NT2/D1 (cell line): ENCODE measurements at regions not wholly inside any gene's neighbourhood (a gene's known extent, or its start where the extent isn't known, plus 50 kb on each side); places are given as distances from the start of the nearest gene placed in this dataset.

Experiments
- DNase-seq: peaks from one replicate; pipeline ENCODE4 v3.0.0-alpha.2; 2011; ENCODE audit warnings: low read depth, low spot score
- H3K27me3 ChIP-seq: 2 replicates; pipeline ENCODE4 v1.6.0; 2011; ENCODE audit warnings: mild to moderate bottlenecking; ENCODE audit not compliant: insufficient read length, insufficient read depth
- H3K36me3 ChIP-seq: 2 replicates; pipeline ENCODE4 v1.6.1; 2011; ENCODE audit warnings: mild to moderate bottlenecking, low read length, mixed read lengths; ENCODE audit not compliant: insufficient read depth, insufficient read length
- H3K4me1 ChIP-seq: 2 replicates; pipeline ENCODE4 v1.5.1; 2011; ENCODE audit not compliant: insufficient read depth, insufficient read length
- H3K4me3 ChIP-seq: 2 replicates; pipeline ENCODE4 v1.5.1; 2011; ENCODE audit warnings: low read depth; ENCODE audit not compliant: insufficient read length
- H3K9ac ChIP-seq: 2 replicates; pipeline ENCODE4 v1.6.0; 2011; ENCODE audit warnings: low read depth; ENCODE audit not compliant: insufficient read length
- H3K9me3 ChIP-seq: 2 replicates; pipeline ENCODE4 v1.5.1; 2011; ENCODE audit warnings: mild to moderate bottlenecking, low read length; ENCODE audit not compliant: insufficient read depth
- SUZ12 ChIP-seq: IDR thresholded peaks from 2 replicates; pipeline ENCODE4 v1.6.1; 2011; ENCODE audit not compliant: insufficient read length, insufficient read depth; ENCODE audit errors: extremely low read depth
- YY1 ChIP-seq: IDR thresholded peaks from 2 replicates; pipeline ENCODE4 v1.6.1; 2011; ENCODE audit not compliant: insufficient read length, insufficient read depth
- ZNF274 ChIP-seq: IDR thresholded peaks from 2 replicates; pipeline ENCODE4 v1.6.1; 2011; ENCODE audit warnings: mild to moderate bottlenecking, low read depth, low read length

DNA sequence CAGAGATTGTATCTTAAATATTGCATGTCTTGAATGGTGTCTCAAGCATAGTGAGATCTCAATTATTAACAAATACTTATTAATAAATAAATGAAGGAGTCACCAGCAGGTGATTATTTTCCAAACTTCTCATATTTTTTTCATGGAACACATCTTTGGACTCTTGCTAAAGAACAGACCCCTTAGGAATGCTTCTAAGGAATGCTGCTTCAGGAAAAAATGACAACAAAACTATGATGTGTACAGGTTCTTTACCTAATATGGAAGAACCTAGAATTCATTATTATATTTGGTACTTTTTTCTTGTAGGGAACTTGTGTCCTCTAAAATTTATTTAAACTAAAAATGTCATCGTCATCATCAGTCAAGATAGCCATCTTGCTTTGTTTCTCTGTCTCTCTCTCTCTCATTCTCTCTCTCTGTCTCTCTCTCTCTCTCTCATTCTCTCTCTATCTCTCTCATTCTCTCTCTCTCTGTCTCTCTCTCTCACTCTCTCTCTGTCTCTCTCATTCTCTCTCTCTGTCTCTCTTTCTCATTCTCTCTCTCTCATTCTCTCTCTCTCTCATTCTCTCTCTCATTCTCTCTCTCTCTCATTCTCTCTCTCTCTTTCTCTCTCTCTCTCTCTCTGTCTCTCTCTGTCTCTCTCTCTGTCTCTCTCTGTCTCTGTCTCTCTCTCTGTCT is 63.0 kb upstream of the ETS2 start:
- Histone ChIP-seq H3K27me3 (no peaks in the 10 kb centered on the region), H3K4me3 (no peak overlapping the region), H3K36me3 (no peaks in the 10 kb centered on the region), H3K9me3 (peaks cover 12% of the 10 kb centered on the region; the same call in 1 of the 2 replicates), H3K4me1 (no peaks in the 10 kb centered on the region), H3K9ac (no peak overlapping the region)
- DNase-seq = no peak
- TF ChIP-seq SUZ12 (no peak), YY1 (no peak), ZNF274 (no peak)

DNA sequence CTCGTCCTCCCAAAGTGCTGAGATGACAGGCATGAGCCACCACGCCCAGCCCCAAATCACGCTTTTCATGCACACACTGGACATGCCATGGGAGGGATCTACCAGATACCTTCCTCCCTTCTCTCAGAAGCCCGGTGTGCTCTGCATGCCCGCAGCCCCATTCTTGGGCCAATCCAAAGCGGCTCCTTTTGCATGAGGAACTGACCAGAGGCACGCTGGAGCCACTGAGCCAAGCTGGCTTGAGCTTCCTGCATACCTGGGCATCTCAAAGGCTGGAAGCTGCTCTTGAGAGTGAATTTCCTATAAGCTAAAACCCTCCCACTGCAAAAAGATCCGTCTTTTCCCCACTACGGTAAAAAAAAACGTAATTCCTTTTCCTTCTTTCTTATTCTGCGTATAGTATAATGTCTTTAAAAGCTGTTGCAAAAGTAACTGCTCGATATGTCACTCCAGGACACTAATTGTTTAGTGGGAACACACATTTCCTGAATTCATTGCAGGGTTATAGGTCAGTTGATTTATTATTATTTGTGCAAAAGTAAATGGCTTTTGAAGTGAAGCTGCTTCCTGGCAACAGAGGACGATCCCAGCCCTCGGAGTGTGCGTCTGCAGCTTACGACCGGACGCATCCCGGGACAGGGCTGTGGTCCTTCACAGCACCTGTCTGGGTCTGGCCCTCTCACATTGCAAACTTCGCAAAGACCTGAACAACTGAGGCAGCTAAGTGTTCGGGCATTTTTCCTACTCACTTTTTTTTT is 61.8 kb upstream of the ETS2 start:
- Histone ChIP-seq H3K27me3 (no peaks in the 10 kb centered on the region), H3K36me3 (no peaks in the 10 kb centered on the region), H3K9ac (no peak overlapping the region), H3K4me1 (no peaks in the 10 kb centered on the region), H3K4me3 (no peak overlapping the region), H3K9me3 (peaks cover 12% of the 10 kb centered on the region; the same call in 1 of the 2 replicates)
- TF ChIP-seq ZNF274 = no peak
- DNase-seq = no peak

DNA sequence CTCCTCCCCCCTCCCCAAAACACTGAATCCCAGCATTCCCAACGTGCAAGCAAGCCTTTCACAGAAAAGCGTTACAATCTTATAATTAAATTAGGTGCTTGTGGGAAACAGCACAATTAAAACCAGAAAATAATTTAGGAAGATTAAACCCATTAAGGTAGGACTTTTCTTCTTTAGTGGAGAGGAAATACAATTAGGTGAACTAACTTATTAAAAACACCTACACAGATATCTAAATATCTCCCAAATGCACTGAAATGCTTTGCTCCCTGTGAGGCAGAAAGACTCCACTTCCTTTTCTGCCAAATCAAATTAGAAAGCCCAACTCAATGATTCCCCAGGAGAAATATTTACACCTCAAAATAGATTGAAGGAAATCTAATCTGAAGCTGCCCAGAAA is 60.9 kb upstream of the ETS2 start:
- Histone ChIP-seq H3K27me3 (no peaks in the 10 kb centered on the region), H3K36me3 (no peaks in the 10 kb centered on the region), H3K9ac (no peak overlapping the region), H3K4me3 (no peak overlapping the region), H3K4me1 (peaks cover 3% of the 10 kb centered on the region), H3K9me3 (peaks cover 12% of the 10 kb centered on the region; the same call in 1 of the 2 replicates)
- no peak for TF ChIP-seq SUZ12
- no peak for TF ChIP-seq YY1
- TF ChIP-seq ZNF274 = no peak
- no peak for DNase-seq

DNA sequence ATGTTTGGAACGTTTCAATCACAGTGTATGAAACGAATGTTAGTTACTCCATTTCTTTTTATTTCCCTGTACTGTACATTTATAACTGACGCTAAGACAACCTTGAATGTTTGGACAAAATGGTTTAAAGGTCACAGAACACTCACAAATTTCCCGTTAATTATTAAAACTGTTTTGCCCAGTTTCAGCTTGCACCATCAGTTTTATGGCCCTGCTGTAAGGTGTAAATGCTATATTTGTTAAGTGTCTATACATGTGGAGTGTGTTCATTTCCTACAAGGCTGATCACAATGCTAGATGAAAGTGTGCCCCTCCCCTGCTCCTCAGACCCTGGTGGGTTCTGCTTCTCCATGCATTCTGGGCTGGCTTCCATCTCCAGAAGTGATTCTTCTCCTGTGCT is 57.9 kb upstream of the ETS2 start:
- TF ChIP-seq ZNF274 = no peak
- H3K36me3 ChIP-seq = no peaks in the 10 kb centered on the region
- H3K27me3 ChIP-seq = no peaks in the 10 kb centered on the region

DNA sequence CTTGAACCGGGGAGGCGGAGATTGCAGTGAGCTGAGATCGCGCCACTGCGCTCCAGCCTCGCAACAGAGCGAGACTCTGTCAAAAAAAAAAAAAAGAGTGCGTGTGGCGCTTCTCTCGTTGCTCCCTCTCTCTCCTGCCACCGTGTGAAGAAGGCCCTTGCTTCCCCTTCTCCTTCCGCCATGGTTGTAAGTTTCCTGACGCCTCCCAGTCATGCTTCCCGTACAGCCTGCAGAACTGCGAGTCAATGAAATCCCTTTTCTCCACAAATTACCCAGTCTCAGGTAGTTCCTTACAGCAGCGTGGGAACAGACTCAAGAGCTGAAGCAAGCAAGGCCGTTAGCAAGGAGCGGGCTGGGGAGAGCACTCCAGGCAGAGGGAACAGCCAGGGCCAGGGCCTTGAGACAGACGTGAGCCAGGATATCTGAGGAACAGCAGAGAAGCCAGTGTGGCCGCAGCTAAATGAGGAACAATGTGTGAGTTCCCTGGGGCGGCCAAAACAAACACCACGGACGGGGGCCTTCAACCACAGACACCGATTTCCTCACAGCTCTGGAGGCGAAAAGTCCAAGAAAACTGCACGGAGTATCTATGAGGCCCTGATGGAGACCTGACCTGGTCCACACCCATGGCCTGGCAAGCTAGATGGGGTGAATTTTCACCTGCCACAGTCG is 54.2 kb upstream of the ETS2 start:
- Histone ChIP-seq H3K27me3 (no peaks in the 10 kb centered on the region), H3K4me1 (peaks cover 3% of the 10 kb centered on the region), H3K9ac (no peak overlapping the region), H3K4me3 (no peak overlapping the region), H3K36me3 (no peaks in the 10 kb centered on the region), H3K9me3 (peaks cover 11% of the 10 kb centered on the region; the same call in 1 of the 2 replicates)
- no peak for DNase-seq
- no peak for TF ChIP-seq ZNF274
- no peak for TF ChIP-seq YY1
- TF ChIP-seq SUZ12 = no peak

More for the DNA sequence above, 57.9 kb upstream of the ETS2 start:
- no peak for DNase-seq
- Histone ChIP-seq H3K4me3 (no peak overlapping the region), H3K9ac (no peak overlapping the region), H3K9me3 (peaks cover 12% of the 10 kb centered on the region; the same call in 1 of the 2 replicates), H3K4me1 (peaks cover 3% of the 10 kb centered on the region)

DNA sequence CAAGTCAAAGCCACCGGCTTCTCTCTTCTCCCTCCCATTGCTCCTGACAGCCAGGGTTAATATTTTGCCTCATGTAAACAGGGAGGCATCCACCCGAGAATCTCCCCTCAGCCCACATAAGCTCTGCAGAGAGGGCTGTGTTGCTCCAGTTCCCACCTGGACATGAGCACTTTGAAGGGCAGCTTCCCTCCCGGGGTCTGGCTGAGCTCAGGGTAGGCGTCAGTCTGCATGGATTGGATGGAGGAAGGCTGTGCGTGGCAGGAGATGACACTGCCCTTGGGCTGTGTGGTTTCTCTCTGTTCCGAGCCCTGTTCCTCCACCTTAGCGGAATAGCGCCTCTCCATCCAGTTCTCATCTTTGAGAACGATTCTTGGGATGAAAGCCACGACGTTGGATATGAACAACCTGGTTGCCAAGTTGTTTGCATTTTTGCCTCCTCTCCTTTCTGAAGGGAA is 53.7 kb upstream of the ETS2 start:
- Histone ChIP-seq H3K9me3 (peaks cover 5% of the 10 kb centered on the region; the same call in 1 of the 2 replicates), H3K9ac (no peak overlapping the region), H3K27me3 (no peaks in the 10 kb centered on the region), H3K36me3 (no peaks in the 10 kb centered on the region), H3K4me3 (no peak overlapping the region), H3K4me1 (peaks cover 3% of the 10 kb centered on the region)
- DNase-seq = no peak
- no peak for TF ChIP-seq YY1
- TF ChIP-seq SUZ12 = no peak

DNA sequence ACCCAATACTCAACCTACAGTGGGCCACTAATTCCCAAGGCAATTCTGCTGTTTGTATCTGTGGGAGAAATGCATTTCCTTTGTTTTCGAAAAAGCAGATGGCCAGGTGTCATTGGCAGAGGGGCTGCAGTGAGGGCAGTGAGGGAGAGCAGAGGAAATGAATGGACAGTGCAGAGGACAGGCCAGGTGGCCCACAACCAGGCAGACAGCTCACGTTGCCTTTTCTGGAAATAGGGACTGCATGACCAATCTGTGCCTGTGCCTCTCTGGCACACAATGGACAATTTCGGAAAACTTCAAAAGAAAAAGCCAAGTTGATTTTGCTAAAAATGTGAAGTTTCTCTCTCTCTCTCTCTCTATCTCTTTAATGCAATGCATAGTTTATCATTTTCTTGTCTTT is 52.6 kb upstream of the ETS2 start:
- Histone ChIP-seq H3K9ac (no peak overlapping the region), H3K4me1 (peaks cover 3% of the 10 kb centered on the region), H3K4me3 (no peak overlapping the region), H3K27me3 (no peaks in the 10 kb centered on the region), H3K36me3 (no peaks in the 10 kb centered on the region), H3K9me3 (no peaks in the 10 kb centered on the region)
- TF ChIP-seq SUZ12 = no peak
- no peak for TF ChIP-seq ZNF274
- TF ChIP-seq YY1 = no peak
- no peak for DNase-seq
